ENCODE measurements at regions not wholly inside any gene's neighbourhood (a gene's known extent, or its start where the extent isn't known, plus 50 kb on each side); places are given as distances from the start of the nearest gene placed in this dataset.

DNA sequence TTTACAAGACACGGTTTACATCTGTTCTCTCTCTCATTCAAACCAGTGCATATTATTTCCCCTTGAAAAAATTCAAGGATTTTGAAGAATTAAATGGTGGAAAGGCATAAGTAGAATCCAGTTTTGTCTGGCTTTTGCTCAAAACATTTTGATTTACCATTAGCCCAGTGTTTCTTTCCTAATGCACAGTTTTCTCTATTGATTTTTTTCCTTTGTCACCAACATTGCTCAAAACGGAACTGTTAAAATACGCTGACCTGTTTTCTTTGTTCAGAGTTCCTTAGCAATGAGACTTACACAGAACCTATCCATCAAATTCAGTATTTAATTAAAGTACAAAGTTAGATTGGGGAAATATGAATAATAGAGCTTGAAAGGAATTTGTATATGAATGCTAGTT lies 162.4 kb downstream of the S1PR1 start:
- TF ChIP-seq, protein P1, sequence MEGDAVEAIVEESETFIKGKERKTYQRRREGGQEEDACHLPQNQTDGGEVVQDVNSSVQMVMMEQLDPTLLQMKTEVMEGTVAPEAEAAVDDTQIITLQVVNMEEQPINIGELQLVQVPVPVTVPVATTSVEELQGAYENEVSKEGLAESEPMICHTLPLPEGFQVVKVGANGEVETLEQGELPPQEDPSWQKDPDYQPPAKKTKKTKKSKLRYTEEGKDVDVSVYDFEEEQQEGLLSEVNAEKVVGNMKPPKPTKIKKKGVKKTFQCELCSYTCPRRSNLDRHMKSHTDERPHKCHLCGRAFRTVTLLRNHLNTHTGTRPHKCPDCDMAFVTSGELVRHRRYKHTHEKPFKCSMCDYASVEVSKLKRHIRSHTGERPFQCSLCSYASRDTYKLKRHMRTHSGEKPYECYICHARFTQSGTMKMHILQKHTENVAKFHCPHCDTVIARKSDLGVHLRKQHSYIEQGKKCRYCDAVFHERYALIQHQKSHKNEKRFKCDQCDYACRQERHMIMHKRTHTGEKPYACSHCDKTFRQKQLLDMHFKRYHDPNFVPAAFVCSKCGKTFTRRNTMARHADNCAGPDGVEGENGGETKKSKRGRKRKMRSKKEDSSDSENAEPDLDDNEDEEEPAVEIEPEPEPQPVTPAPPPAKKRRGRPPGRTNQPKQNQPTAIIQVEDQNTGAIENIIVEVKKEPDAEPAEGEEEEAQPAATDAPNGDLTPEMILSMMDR (IDR thresholded peaks at IDR 0.05) = no peak
- TF ChIP-seq POLR2A (IDR thresholded peaks at IDR 0.05) = no peak
- no peak overlapping the region for H3K27ac ChIP-seq
- intact Hi-C loops (cut with DNase I) = no loop called here
- DNase-seq = no peak
- H3K9me3 ChIP-seq = no peaks in the 10 kb centered on the region
- no peak overlapping the region for H3K4me3 ChIP-seq (replicated peaks in 1 of 3)
- H3K27me3 ChIP-seq = no peaks in the 10 kb centered on the region
- no peaks in the 10 kb centered on the region for H3K4me1 ChIP-seq
- no peaks in the 10 kb centered on the region for H3K36me3 ChIP-seq
- WGBS, 2 donors = 58 to 79% methylated on average over 3 of the region's 3 CpGs

DNA sequence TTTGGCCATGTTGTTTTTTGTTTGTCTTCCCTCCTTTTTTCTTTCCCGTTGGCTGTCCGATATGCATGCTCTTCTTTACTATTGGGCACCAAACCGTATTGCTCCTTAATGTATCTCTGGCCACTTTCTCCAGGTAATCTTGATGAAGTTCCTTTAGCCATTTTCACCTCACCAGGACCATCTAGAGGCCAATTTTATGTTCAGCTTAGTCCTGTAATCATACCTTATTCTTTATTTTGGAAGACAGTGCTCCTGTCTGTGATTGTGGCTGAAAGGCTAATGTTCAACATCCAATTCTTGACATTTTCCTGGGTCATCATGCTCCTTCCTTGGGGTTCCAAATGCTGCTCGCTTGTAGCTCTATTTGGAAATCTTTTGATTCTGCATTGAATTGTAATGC lies 169.5 kb downstream of the S1PR1 start:
- no peak for TF ChIP-seq POLR2A (IDR thresholded peaks at IDR 0.05)
- TF ChIP-seq, protein P1 (IDR thresholded peaks at IDR 0.05) = no peak
- Histone ChIP-seq H3K4me1 (no peaks in the 10 kb centered on the region), H3K9me3 (no peaks in the 10 kb centered on the region), H3K36me3 (no peaks in the 10 kb centered on the region), H3K4me3 (replicated peaks in 1 of 3) (no peak overlapping the region), H3K27ac (no peak overlapping the region), H3K27me3 (no peaks in the 10 kb centered on the region)
- intact Hi-C loops (cut with DNase I) = no loop called here
- no peak for DNase-seq
- 85 to 93% methylated on average over 4 of the region's 4 CpGs for WGBS, 2 donors

DNA sequence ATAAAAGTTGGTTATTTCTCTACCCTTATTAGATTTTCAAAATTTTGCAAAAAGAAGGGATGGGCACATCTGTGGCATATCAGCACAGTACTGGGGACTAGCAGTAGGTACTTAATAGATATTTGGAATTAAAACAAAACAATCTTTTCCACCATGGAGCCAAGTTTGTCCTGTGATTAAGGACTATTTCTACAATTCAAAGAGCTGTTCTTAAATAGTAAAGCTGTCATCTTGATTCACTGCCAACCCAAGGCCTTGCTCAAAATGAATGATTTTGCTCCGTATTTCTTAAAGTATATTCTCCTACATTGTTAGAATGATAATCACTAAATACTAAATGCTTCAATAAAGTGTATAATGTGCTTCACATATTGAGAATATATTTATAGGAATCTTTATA lies 169.9 kb downstream of the S1PR1 start:
- no peaks in the 10 kb centered on the region for H3K27me3 ChIP-seq
- 93 to 94% methylated on average over 1 of the region's 1 CpG for WGBS, 2 donors
- no peaks in the 10 kb centered on the region for H3K9me3 ChIP-seq
- no peak overlapping the region for H3K4me3 ChIP-seq (replicated peaks in 1 of 3)
- H3K4me1 ChIP-seq = no peaks in the 10 kb centered on the region
- DNase-seq = no peak
- H3K27ac ChIP-seq = no peak overlapping the region
- TF ChIP-seq, protein P1 (IDR thresholded peaks at IDR 0.05) = no peak
- no peak for TF ChIP-seq POLR2A (IDR thresholded peaks at IDR 0.05)
- intact Hi-C loops (cut with DNase I) = no loop called here
- no peaks in the 10 kb centered on the region for H3K36me3 ChIP-seq

DNA sequence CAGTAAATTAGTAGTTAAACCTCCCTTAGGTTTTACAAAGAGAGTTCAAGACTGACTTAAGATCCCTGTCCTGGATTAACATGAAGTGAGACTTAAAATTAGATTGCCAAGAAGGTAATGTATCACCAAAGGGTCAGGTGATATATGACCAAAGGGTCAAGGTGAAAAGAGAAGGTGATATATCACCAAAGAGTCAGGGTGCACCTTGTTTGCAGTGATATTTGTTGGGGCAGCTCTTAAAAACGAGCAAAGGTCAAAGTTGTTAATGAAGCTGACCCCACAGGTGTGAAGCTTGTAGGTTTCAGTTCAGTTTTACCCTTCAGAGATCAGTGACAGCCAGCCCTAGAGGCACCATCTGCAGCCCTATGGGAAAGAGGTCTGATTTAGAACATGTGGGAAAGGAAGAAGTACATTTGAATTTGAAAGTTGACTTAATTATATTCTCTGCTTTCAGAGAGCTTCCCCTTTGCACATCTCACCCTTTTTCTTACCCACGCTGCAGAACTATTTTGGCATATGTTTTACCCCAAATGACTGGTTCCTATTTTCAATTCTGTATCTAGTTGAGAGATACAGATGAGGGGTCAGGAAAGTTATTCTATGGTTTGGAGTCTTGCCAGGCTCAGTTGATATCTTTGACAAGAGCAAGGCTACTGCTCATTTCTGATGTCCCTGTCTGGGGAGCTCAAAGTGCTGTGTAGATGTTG lies 170.8 kb downstream of the S1PR1 start:
- DNase-seq = no peak

More for the DNA sequence above, 170.8 kb downstream of the S1PR1 start:
- Histone ChIP-seq H3K36me3 (no peaks in the 10 kb centered on the region), H3K27me3 (no peaks in the 10 kb centered on the region), H3K9me3 (no peaks in the 10 kb centered on the region), H3K27ac (no peak overlapping the region), H3K4me3 (replicated peaks in 1 of 3) (no peak overlapping the region), H3K4me1 (no peaks in the 10 kb centered on the region)
- intact Hi-C loops (cut with DNase I) = no loop called here
- WGBS, 2 donors = 57 to 64% methylated on average over 2 of the region's 2 CpGs
- TF ChIP-seq, protein P1 (IDR thresholded peaks at IDR 0.05) = no peak
- no peak for TF ChIP-seq POLR2A (IDR thresholded peaks at IDR 0.05)
